H1 (cell line): ENCODE measurements at regions not wholly inside any gene's neighbourhood (a gene's known extent, or its start where the extent isn't known, plus 50 kb on each side); places are given as distances from the start of the nearest gene placed in this dataset.

Experiments
- CHD7 ChIP-seq: fragments of 300-600 bp; sonication (generic); IDR thresholded peaks from 2 replicates; pipeline ENCODE4 v1.7.1; 2012; ENCODE audit warnings: low read length, moderate library complexity, mild to moderate bottlenecking, inconsistent platforms; ENCODE audit not compliant: insufficient replicate concordance
- EGR1 ChIP-seq: IDR thresholded peaks from 2 replicates; pipeline ENCODE4 v1.6.1; 2011; ENCODE audit warnings: low read depth, low read length, borderline replicate concordance

DNA sequence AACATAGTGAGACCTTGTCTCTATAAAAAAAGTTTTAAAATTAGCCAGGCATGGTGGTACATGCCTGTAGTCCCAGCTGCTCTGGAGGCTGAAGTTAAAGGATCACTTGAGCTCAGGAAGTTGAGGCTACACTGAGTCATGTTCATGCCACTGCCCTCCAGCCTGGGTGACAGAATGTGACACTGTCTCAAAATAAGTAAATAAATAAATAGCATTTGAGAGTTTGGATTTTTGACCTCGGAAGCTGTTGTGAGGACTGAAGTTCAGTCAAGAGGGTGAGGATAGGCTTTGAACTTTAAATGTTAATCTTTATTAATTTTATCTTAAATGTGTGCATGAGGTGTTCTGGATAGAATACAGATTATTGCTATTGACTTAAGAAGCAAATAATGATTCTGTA, 110.2 kb downstream of the GNAT3 start (continued):
- TF ChIP-seq CHD7: no peak
- no peak for TF ChIP-seq EGR1
